Mesenchymal stem cell (in vitro differentiated cells and primary cell): ENCODE measurements at regions not wholly inside any gene's neighbourhood (a gene's known extent, or its start where the extent isn't known, plus 50 kb on each side); places are given as distances from the start of the nearest gene placed in this dataset.

ENCODE experiments used
- DNase-seq: peaks from one replicate; pipeline ENCODE4 v3.0.0-alpha.2; 2013
- H2AFZ ChIP-seq: one replicate; pipeline ENCODE4 v1.6.1; 2013; ENCODE audit warnings: low read depth, mild to moderate bottlenecking, control low read depth, inconsistent platforms, low read length, moderate library complexity
- H2AK5ac ChIP-seq: 2 replicates; pipeline ENCODE4 v1.6.1; 2013; ENCODE audit warnings: low read length, moderate library complexity, mild to moderate bottlenecking, inconsistent platforms; ENCODE audit not compliant: severe bottlenecking
- H2BK120ac ChIP-seq: one replicate; pipeline ENCODE4 v1.6.1; 2013; ENCODE audit warnings: low read depth, mild to moderate bottlenecking, inconsistent platforms, low read length, moderate library complexity
- H2BK12ac ChIP-seq, 2 experiments: one replicate each; pipeline ENCODE4 v1.6.1; 2013; ENCODE audit warnings: inconsistent platforms in 2 of 2, low read length in 2 of 2, mild to moderate bottlenecking in 2 of 2, moderate library complexity in 2 of 2, control low read depth in 1 of 2
- H2BK15ac ChIP-seq: one replicate; pipeline ENCODE4 v1.6.1; 2013; ENCODE audit warnings: mild to moderate bottlenecking, low read depth, inconsistent platforms; ENCODE audit not compliant: poor library complexity, severe bottlenecking
- H2BK5ac ChIP-seq: 2 replicates; pipeline ENCODE4 v1.6.1; 2013; ENCODE audit warnings: low read depth, mild to moderate bottlenecking, low read length, control low read depth, inconsistent platforms; ENCODE audit not compliant: poor library complexity, severe bottlenecking
- H3K14ac ChIP-seq, 2 experiments: one replicate each; pipeline ENCODE4 v1.6.1; 2013; ENCODE audit warnings: inconsistent platforms in 2 of 2, low read length in 2 of 2, control low read depth in 1 of 2, mild to moderate bottlenecking in 1 of 2, moderate library complexity in 1 of 2
- H3K18ac ChIP-seq, 2 experiments: one replicate each; pipeline ENCODE4 v1.6.1; 2013; ENCODE audit warnings: inconsistent platforms in 2 of 2, low read length in 2 of 2, control low read depth in 1 of 2, low read depth in 1 of 2, mild to moderate bottlenecking in 1 of 2
- H3K23ac ChIP-seq, 2 experiments: one replicate each; pipeline ENCODE4 v1.6.1; 2013; ENCODE audit warnings: inconsistent platforms in 2 of 2, low read length in 2 of 2, mild to moderate bottlenecking in 2 of 2, moderate library complexity in 2 of 2, control low read depth in 1 of 2
- H3K27ac ChIP-seq: 2 replicates; pipeline ENCODE4 v1.5.1; 2013; ENCODE audit warnings: mild to moderate bottlenecking, moderate library complexity, low read length, control low read depth, inconsistent platforms; ENCODE audit not compliant: poor library complexity, severe bottlenecking
- H3K27me3 ChIP-seq, 2 experiments: 2 replicates each; pipeline versions ENCODE4 v1.6.1 to v1.7.0; 2013; ENCODE audit warnings: low read length in 2 of 2, mild to moderate bottlenecking in 2 of 2, moderate library complexity in 2 of 2, control low read depth in 1 of 2, inconsistent platforms in 1 of 2; ENCODE audit not compliant: control insufficient read depth in 1 of 2, insufficient read depth in 1 of 2
- H3K36me3 ChIP-seq, 2 experiments: 2 replicates each; pipeline versions ENCODE4 v1.6.1 to v1.7.0; 2013; ENCODE audit warnings: low read length in 2 of 2, control low read depth in 1 of 2, inconsistent platforms in 1 of 2, low read depth in 1 of 2, mild to moderate bottlenecking in 1 of 2; ENCODE audit not compliant: insufficient read depth in 2 of 2, control insufficient read depth in 1 of 2
- H3K4ac ChIP-seq, 2 experiments: one replicate each; pipeline ENCODE4 v1.6.1; 2013; ENCODE audit warnings: inconsistent platforms in 2 of 2, low read length in 2 of 2, mild to moderate bottlenecking in 2 of 2, moderate library complexity in 2 of 2, control low read depth in 1 of 2, low read depth in 1 of 2
- H3K4me1 ChIP-seq: 2 replicates; pipeline ENCODE4 v1.6.1; 2013; ENCODE audit warnings: low read depth, low read length, control low read depth; ENCODE audit not compliant: control insufficient read depth, insufficient read depth
- H3K4me2 ChIP-seq: 2 replicates; pipeline ENCODE4 v1.6.1; 2013; ENCODE audit warnings: low read length, mild to moderate bottlenecking, inconsistent platforms; ENCODE audit not compliant: poor library complexity, severe bottlenecking
- H3K4me3 ChIP-seq, 2 experiments: 2 replicates each; pipeline versions ENCODE4 v1.5.1 to v1.7.0; 2013; ENCODE audit warnings: low read length in 2 of 2, mild to moderate bottlenecking in 2 of 2, control low read depth in 1 of 2, low read depth in 1 of 2; ENCODE audit not compliant: insufficient read depth in 1 of 2
- H3K79me1 ChIP-seq: replicated peaks from 2 replicates; pipeline ENCODE4 v1.6.1; 2013; ENCODE audit warnings: mild to moderate bottlenecking, control low read depth, low read length, inconsistent platforms; ENCODE audit not compliant: poor library complexity, severe bottlenecking
- H3K9ac ChIP-seq: 2 replicates; pipeline ENCODE4 v1.7.0; 2013; ENCODE audit warnings: mild to moderate bottlenecking, low read length, moderate library complexity
- H3K9me3 ChIP-seq: 2 replicates; pipeline ENCODE4 v1.7.0; 2013; ENCODE audit warnings: mild to moderate bottlenecking, low read length; ENCODE audit not compliant: control insufficient read depth
- H4K8ac ChIP-seq: one replicate; pipeline ENCODE4 v1.6.1; 2013; ENCODE audit warnings: inconsistent platforms, mild to moderate bottlenecking, low read length, moderate library complexity
- H4K91ac ChIP-seq: one replicate; pipeline ENCODE4 v1.6.1; 2013; ENCODE audit warnings: mild to moderate bottlenecking, low read length, inconsistent platforms
- WGBS: methylation state at CpG from one replicate; pipeline ENCODE4 v1.1.7; 2013; ENCODE audit warnings: mixed read lengths; 5-methylcytosine and 5-hydroxymethylcytosine counted together

GRCh38 chr12:125203145-125203765 lies 138.0 kb downstream of the AACS start:
- H4K91ac ChIP-seq = no peak overlapping the region
- no peak overlapping the region for H3K4ac ChIP-seq
- 60% methylated on average over 1 of the region's 1 CpG for WGBS

GRCh38 chr12:125205386-125205785 lies 140.2 kb downstream of the AACS start:
- no peak overlapping the region for H3K4ac ChIP-seq
- peaks cover 7% of the 10 kb centered on the region for H3K4me1 ChIP-seq
- no peak overlapping the region for H3K4me2 ChIP-seq
- no peak overlapping the region for H2BK15ac ChIP-seq
- H3K27me3 ChIP-seq = peaks cover 22 to 30% of the 10 kb centered on the region in 2 experiments
- no peak overlapping the region for H3K14ac ChIP-seq
- peaks cover 16% of the 10 kb centered on the region for H3K9me3 ChIP-seq
- H2AFZ ChIP-seq = no peak overlapping the region
- DNase-seq = no peak
- H4K91ac ChIP-seq = no peak overlapping the region
- H2BK12ac ChIP-seq = no peak overlapping the region
- H3K79me1 ChIP-seq = no peaks in the 10 kb centered on the region
- H2BK120ac ChIP-seq = no peak overlapping the region
- H3K23ac ChIP-seq = no peak overlapping the region
- H3K9ac ChIP-seq = no peak overlapping the region
- no peak overlapping the region for H4K8ac ChIP-seq
- no peaks in the 10 kb centered on the region for H3K36me3 ChIP-seq
- no peak overlapping the region for H2BK5ac ChIP-seq
- H2AK5ac ChIP-seq = no peak overlapping the region
- H3K18ac ChIP-seq = no peak overlapping the region
- H3K27ac ChIP-seq = no peak overlapping the region
- no peak overlapping the region for H3K4me3 ChIP-seq
- 64% methylated on average over 5 of the region's 5 CpGs for WGBS

More at GRCh38 chr12:125203145-125203765, 138.0 kb downstream of the AACS start:
- H3K9me3 ChIP-seq = peaks cover 18% of the 10 kb centered on the region
- H3K4me3 ChIP-seq = no peak overlapping the region
- no peaks in the 10 kb centered on the region for H3K4me1 ChIP-seq
- no peak overlapping the region for H2BK12ac ChIP-seq
- no peak overlapping the region for H2BK15ac ChIP-seq
- H3K79me1 ChIP-seq = no peaks in the 10 kb centered on the region
- DNase-seq = no peak
- H3K18ac ChIP-seq = no peak overlapping the region
- H4K8ac ChIP-seq = no peak overlapping the region
- H3K9ac ChIP-seq = no peak overlapping the region
- H3K23ac ChIP-seq = no peak overlapping the region
- no peak overlapping the region for H2BK120ac ChIP-seq
- H2AK5ac ChIP-seq = no peak overlapping the region
- H3K4me2 ChIP-seq = no peak overlapping the region
- no peak overlapping the region for H3K27ac ChIP-seq
- H2AFZ ChIP-seq = no peak overlapping the region
- no peaks in the 10 kb centered on the region for H3K36me3 ChIP-seq
- H3K14ac ChIP-seq = no peak overlapping the region
- H2BK5ac ChIP-seq = no peak overlapping the region
- H3K27me3 ChIP-seq = peaks cover 14 to 25% of the 10 kb centered on the region in 2 experiments

GRCh38 chr12:125206711-125207110 lies 141.5 kb downstream of the AACS start:
- no peaks in the 10 kb centered on the region for H3K79me1 ChIP-seq
- H2BK15ac ChIP-seq = no peak overlapping the region
- no peak overlapping the region for H2BK120ac ChIP-seq
- no peak overlapping the region for H3K14ac ChIP-seq
- H3K9ac ChIP-seq = no peak overlapping the region
- peaks cover 10% of the 10 kb centered on the region for H3K9me3 ChIP-seq
- 62% methylated on average over 8 of the region's 9 CpGs for WGBS
- H3K4me2 ChIP-seq = no peak overlapping the region
- no peak overlapping the region for H2AFZ ChIP-seq
- H3K4me3 ChIP-seq = no peak overlapping the region
- H2BK5ac ChIP-seq = no peak overlapping the region
- no peak overlapping the region for H4K91ac ChIP-seq
- H3K27me3 ChIP-seq = peaks cover 22 to 30% of the 10 kb centered on the region in 2 experiments
- no peak overlapping the region for H3K23ac ChIP-seq
- no peak for DNase-seq
- H3K18ac ChIP-seq = no peak overlapping the region
- H2AK5ac ChIP-seq = no peak overlapping the region
- H3K36me3 ChIP-seq = no peaks in the 10 kb centered on the region
- no peak overlapping the region for H3K27ac ChIP-seq
- no peak overlapping the region for H3K4ac ChIP-seq
- H4K8ac ChIP-seq = no peak overlapping the region
- no peak overlapping the region for H2BK12ac ChIP-seq
- peaks cover 7% of the 10 kb centered on the region for H3K4me1 ChIP-seq

GRCh38 chr12:125208334-125208733 lies 143.1 kb downstream of the AACS start:
- no peak overlapping the region for H2AK5ac ChIP-seq
- H3K27me3 ChIP-seq = peaks cover 22 to 26% of the 10 kb centered on the region in 2 experiments
- H2BK5ac ChIP-seq = no peak overlapping the region
- H4K91ac ChIP-seq = no peak overlapping the region
- DNase-seq = no peak
- no peak overlapping the region for H3K27ac ChIP-seq
- H3K9me3 ChIP-seq = no peaks in the 10 kb centered on the region
- H3K4me2 ChIP-seq = no peak overlapping the region
- no peak overlapping the region for H2BK15ac ChIP-seq
- no peak overlapping the region for H3K23ac ChIP-seq
- WGBS = 76% methylated on average over 5 of the region's 5 CpGs
- H3K14ac ChIP-seq = no peak overlapping the region
- H3K4me1 ChIP-seq = peaks cover 7% of the 10 kb centered on the region
- H3K18ac ChIP-seq = no peak overlapping the region
- H2BK120ac ChIP-seq = no peak overlapping the region
- H2BK12ac ChIP-seq = no peak overlapping the region
- H2AFZ ChIP-seq = no peak overlapping the region
- no peak overlapping the region for H3K4ac ChIP-seq
- no peaks in the 10 kb centered on the region for H3K36me3 ChIP-seq
- H3K4me3 ChIP-seq = no peak overlapping the region
- H4K8ac ChIP-seq = no peak overlapping the region
- H3K79me1 ChIP-seq = no peaks in the 10 kb centered on the region
- H3K9ac ChIP-seq = no peak overlapping the region
